GM12878 (cell line): ENCODE measurements at regions not wholly inside any gene's neighbourhood (a gene's known extent, or its start where the extent isn't known, plus 50 kb on each side); places are given as distances from the start of the nearest gene placed in this dataset.
"Not testable (repeated sequence)": the region's sequence is repeated elsewhere in the genome, so short reads cannot be mapped to it uniquely, and the experiment has no call there.

ENCODE experiments used
- ATAC-seq: fragments of 200-7000 bp; cut with Tn5 transposase; 3 replicates; pipeline ENCODE4 v1.9.1; 2020; ENCODE audit warnings: mild to moderate bottlenecking, moderate library complexity
- BruUV-seq: library from RNA; stranded (reverse); fragments of 400-500 nt; replicated peaks from 2 replicates; lab custom pipeline; 2021; lab: Mats Ljungman, UMichigan
- CTCF ChIA-PET: fragments of 300-600 bp; sonication (Branson Sonifier 250); formaldehyde crosslinking; extraction: SDS; loops from one replicate; lab custom pipeline; 2021; ENCODE audit warnings: inconsistent platforms; lab: Yijun Ruan, JAX
- POLR2A ChIA-PET: fragments of 350-600 bp; formaldehyde crosslinking; extraction: SDS; loops from one replicate; lab custom pipeline; 2021; ENCODE audit warnings: inconsistent platforms; lab: Charles Lee
- RAD21 ChIA-PET: fragments of 300-600 bp; sonication (Branson Sonifier 250); formaldehyde crosslinking; loops from one replicate; lab custom pipeline; 2023; ENCODE audit warnings: antibody characterized with exemption; ENCODE audit not compliant: unreplicated experiment; lab: Charles Lee
- SMC1A ChIA-PET: fragments of 300-600 bp; sonication (Branson Sonifier 250); formaldehyde crosslinking; loops from one replicate; lab custom pipeline; 2023; ENCODE audit not compliant: unreplicated experiment, uncharacterized antibody; lab: Charles Lee
- DNase-seq: peaks from one replicate; pipeline ENCODE4 v3.0.0-alpha.2; 2011; ENCODE audit warnings: low read depth, low spot score
- FAIRE-seq: peaks from 3 replicates; lab custom pipeline; 2011; peaks lifted over from hg19 to GRCh38; lab: Jason Lieb, UNC
- H2AFZ ChIP-seq: 2 replicates; pipeline ENCODE4 v1.6.0; 2011; ENCODE audit warnings: low read depth, low read length, control low read depth; ENCODE audit not compliant: control insufficient read depth
- H3K27ac ChIP-seq: 2 replicates; pipeline ENCODE4 v1.5.1; 2011; ENCODE audit warnings: control low read depth; ENCODE audit not compliant: control insufficient read depth, insufficient read depth
- H3K27me3 ChIP-seq, 2 experiments: replicated peaks in 1 of 2; 2 replicates each; pipeline versions ENCODE4 v1.6.0 to v1.6.1; 2011; ENCODE audit warnings: low read length in 1 of 2; ENCODE audit not compliant: control insufficient read depth in 2 of 2, insufficient read depth in 2 of 2
- H3K36me3 ChIP-seq, 2 experiments: 2 replicates each; pipeline ENCODE4 v1.5.1; 2011; ENCODE audit warnings: low read length in 1 of 2; ENCODE audit not compliant: control insufficient read depth in 2 of 2, insufficient read depth in 2 of 2
- H3K4me1 ChIP-seq: 2 replicates; pipeline ENCODE4 v1.6.1; 2011; ENCODE audit warnings: mild to moderate bottlenecking, low read length, moderate library complexity, mixed read lengths; ENCODE audit not compliant: control insufficient read depth, insufficient read depth
- H3K4me2 ChIP-seq: 2 replicates; pipeline ENCODE4 v1.6.0; 2011; ENCODE audit warnings: control low read depth; ENCODE audit not compliant: control insufficient read depth, insufficient read depth
- H3K4me3 ChIP-seq: fragments of 200-600 bp; sonication (generic); 2 replicates; pipeline ENCODE4 v1.5.1; 2016
- H3K79me2 ChIP-seq: 2 replicates; pipeline ENCODE4 v1.6.0; 2011; ENCODE audit warnings: low read length; ENCODE audit not compliant: control insufficient read depth, insufficient read depth
- H3K9ac ChIP-seq: 2 replicates; pipeline ENCODE4 v1.8.0; 2011; ENCODE audit warnings: low read length, control low read depth, mixed read lengths; ENCODE audit not compliant: control insufficient read depth, insufficient read depth
- H3K9me3 ChIP-seq: replicated peaks from 3 replicates; pipeline ENCODE4 v1.5.1; 2011; ENCODE audit warnings: mild to moderate bottlenecking, low read length; ENCODE audit not compliant: control insufficient read depth, insufficient read depth
- H4K20me1 ChIP-seq: 2 replicates; pipeline ENCODE4 v1.6.0; 2011; ENCODE audit not compliant: control insufficient read depth, insufficient read depth
- CEBPZ ChIP-seq: fragments of 150-350 bp; IDR thresholded peaks from 2 replicates; pipeline ENCODE4 v1.6.1; 2016; ENCODE audit warnings: low read depth, low read length
- HDAC6 ChIP-seq: fragments of 200-600 bp; sonication (generic); IDR thresholded peaks from one replicate; pipeline ENCODE4 v1.8.0; 2017; ENCODE audit warnings: antibody characterized with exemption; ENCODE audit not compliant: unreplicated experiment
- RAD21 ChIP-seq: IDR thresholded peaks from 2 replicates; pipeline ENCODE4 v1.6.1; 2011; ENCODE audit warnings: mild to moderate bottlenecking, low read depth, low read length, moderate library complexity; ENCODE audit not compliant: insufficient read depth
- YY1 ChIP-seq: IDR thresholded peaks from 2 replicates; pipeline ENCODE4 v1.6.1; 2011; ENCODE audit warnings: low read depth, mild to moderate bottlenecking, low read length
- ZBTB4 ChIP-seq: fragments of 450-650 bp; formaldehyde crosslinking; IDR thresholded peaks from 2 replicates; pipeline ENCODE4 v1.4.0; 2022; ENCODE audit warnings: mild to moderate bottlenecking, moderate library complexity
- WGBS: methylation state at CpG from one replicate; pipeline ENCODE4 v1.1.6; 2016; ENCODE audit warnings: low lambda C conversion rate; ENCODE audit not compliant: insufficient replicate concordance, insufficient coverage; ENCODE audit errors: missing lambda C conversion rate; 5-methylcytosine and 5-hydroxymethylcytosine counted together
- in situ Hi-C: fragments of 300-500 bp; cut with MboI; formaldehyde crosslinking; loops from 9 replicates; pipeline ENCODE4 v1.14.3; 2018; ENCODE audit warnings: mixed read lengths
- intact Hi-C: fragments of 100-400 bp; cut with micrococcal nuclease; formaldehyde crosslinking; loops from one replicate; pipeline ENCODE4 v1.14.2; 2022; ENCODE audit not compliant: unreplicated experiment

- no CpG with 5 or more reads among the region's 2 CpGs for WGBS
- intact Hi-C loops, POLR2A ChIA-PET, FAIRE-seq, DNase-seq, H3K27ac ChIP-seq, in situ Hi-C loops, H3K4me2 ChIP-seq, H2AFZ ChIP-seq, RAD21 ChIA-PET, H3K79me2 ChIP-seq, H3K4me3 ChIP-seq, H4K20me1 ChIP-seq, ATAC-seq, SMC1A ChIA-PET, H3K36me3 ChIP-seq, CTCF ChIA-PET, H3K9me3 ChIP-seq, BruUV-seq, H3K4me1 ChIP-seq, H3K9ac ChIP-seq, H3K27me3 ChIP-seq: not testable (repeated sequence)
These were observed 269.8 kb upstream of the DCN start for GRCh38 chr12:91452464-91452863.

GRCh38 chr12:91441993-91442952 lies 259.7 kb upstream of the DCN start:
- no peaks in the 10 kb centered on the region for H3K36me3 ChIP-seq
- no peak for FAIRE-seq
- no peaks in the 10 kb centered on the region for H4K20me1 ChIP-seq
- TF ChIP-seq RAD21 (no peak), CEBPZ (no peak), HDAC6 (no peak), YY1 (no peak), ZBTB4 (CRISPR knock-in tag) (no peak)
- TF ChIP-seq, all 136 proteins: peak for 0
- BruUV-seq, result no TSS peak
- in situ Hi-C loops, result no loop called here
- ChIA-PET RAD21 (no interaction called here), CTCF (interaction anchor here (1.0 kb wide), 1 partner anchor 9 kb away, joined by 3 read pairs; no protein-coding TSS in a partner anchor), SMC1A (interaction anchor here (1.1 kb wide), 1 partner anchor 179 kb away, joined by 3 read pairs; no protein-coding TSS in a partner anchor), POLR2A (no interaction called here)
- H3K79me2 ChIP-seq, result no peaks in the 10 kb centered on the region
- H3K27me3 ChIP-seq, result no peaks in the 10 kb centered on the region; a peak in 1 of 4 replicates
- WGBS, result 31% methylated on average over 3 of the region's 3 CpGs
- ATAC-seq, result no peak
- H3K9ac ChIP-seq, result no peak overlapping the region
- no peak overlapping the region for H3K4me3 ChIP-seq
- no peak for DNase-seq
- no peak overlapping the region for H3K27ac ChIP-seq
- intact Hi-C loops, result no loop called here
- no peaks in the 10 kb centered on the region; the same call in 2 of the 3 replicates for H3K9me3 ChIP-seq
- H3K4me2 ChIP-seq, result no peak overlapping the region
- H2AFZ ChIP-seq, result no peak overlapping the region
- H3K4me1 ChIP-seq, result no peaks in the 10 kb centered on the region
